Caco-2 (cell line): ENCODE measurements at regions not wholly inside any gene's neighbourhood (a gene's known extent, or its start where the extent isn't known, plus 50 kb on each side); places are given as distances from the start of the nearest gene placed in this dataset.

Experiments used
- BruUV-seq: library from RNA; stranded (reverse); fragments of 400-500 nt; replicated peaks from 2 replicates; lab custom pipeline; 2021; lab: Mats Ljungman, UMichigan
- CTCF ChIA-PET: fragments of 300-600 bp; sonication (Branson Sonifier 250); formaldehyde crosslinking; loops from one replicate; lab custom pipeline; 2022; ENCODE audit warnings: antibody characterized with exemption; lab: Charles Lee
- POLR2A ChIA-PET: fragments of 300-600 bp; sonication (Branson Sonifier 250); formaldehyde crosslinking; loops from one replicate; lab custom pipeline; 2022; ENCODE audit warnings: antibody characterized with exemption; lab: Charles Lee
- DNase-seq, 2 experiments: peaks; one replicate each; pipeline versions ENCODE4 v3.0.0 to v3.0.0-alpha.2; 2020 to 2022
- H3K27me3 ChIP-seq: replicated peaks from 2 replicates; pipeline ENCODE4 v1.6.0; 2011; ENCODE audit warnings: low read length; ENCODE audit not compliant: control insufficient read depth, insufficient read depth
- H3K36me3 ChIP-seq: 2 replicates; pipeline ENCODE4 v1.5.1; 2011; ENCODE audit warnings: low read length; ENCODE audit not compliant: control insufficient read depth, insufficient read depth
- H3K4me1 ChIP-seq: fragments of 250-450 bp; sonication (Bioruptor Pico); 2 replicates; pipeline ENCODE4 v1.5.1; 2020; ENCODE audit warnings: mild to moderate bottlenecking
- H3K4me3 ChIP-seq: 2 replicates; pipeline ENCODE4 v1.5.1; 2011; ENCODE audit warnings: low read depth, mild to moderate bottlenecking, control low read depth, low read length
- H3K9me3 ChIP-seq: fragments of 250-450 bp; sonication (Bioruptor Pico); 2 replicates; pipeline ENCODE4 v1.5.1; 2020; ENCODE audit warnings: mild to moderate bottlenecking, moderate library complexity
- H3K27ac Mint-ChIP-seq: one replicate; pipeline ENCODE4 v1.8.0; 2022; ENCODE audit warnings: mixed read lengths; ENCODE audit not compliant: unreplicated experiment
- H3K27me3 Mint-ChIP-seq: one replicate; pipeline ENCODE4 v1.8.0; 2022; ENCODE audit warnings: mixed read lengths; ENCODE audit not compliant: insufficient read depth, unreplicated experiment
- H3K36me3 Mint-ChIP-seq: one replicate; pipeline ENCODE4 v1.8.0; 2022; ENCODE audit warnings: mild to moderate bottlenecking, mixed read lengths; ENCODE audit not compliant: insufficient read depth, unreplicated experiment
- H3K4me1 Mint-ChIP-seq: one replicate; pipeline ENCODE4 v1.8.0; 2022; ENCODE audit warnings: low read depth, mixed read lengths; ENCODE audit not compliant: unreplicated experiment
- H3K4me3 Mint-ChIP-seq: one replicate; pipeline ENCODE4 v1.8.0; 2022; ENCODE audit warnings: mild to moderate bottlenecking, moderate library complexity, mixed read lengths; ENCODE audit not compliant: unreplicated experiment
- H3K9me3 Mint-ChIP-seq: one replicate; pipeline ENCODE4 v1.8.0; 2022; ENCODE audit warnings: mixed read lengths; ENCODE audit not compliant: unreplicated experiment
- intact Hi-C: fragments of 100-400 bp; cut with micrococcal nuclease; formaldehyde crosslinking; loops from one replicate; pipeline ENCODE4 v1.10.0; 2022; ENCODE audit not compliant: unreplicated experiment
- TF ChIP-seq, protein P1 (sequence below), 2 experiments: fragments of 200-600 bp in 1 of 2; IDR thresholded peaks; 1 replicate in 1 of 2; 2 replicates in 1 of 2; pipeline versions ENCODE4 v1.5.1 to v1.8.0; 2011 to 2022; ENCODE audit warnings: antibody characterized with exemption in 1 of 2, control low read depth in 1 of 2, inconsistent platforms in 1 of 2, low read depth in 1 of 2, low read length in 1 of 2, mild to moderate bottlenecking in 1 of 2, moderate library complexity in 1 of 2; ENCODE audit not compliant: insufficient read depth in 1 of 2, severe bottlenecking in 1 of 2, unreplicated experiment in 1 of 2

DNA sequence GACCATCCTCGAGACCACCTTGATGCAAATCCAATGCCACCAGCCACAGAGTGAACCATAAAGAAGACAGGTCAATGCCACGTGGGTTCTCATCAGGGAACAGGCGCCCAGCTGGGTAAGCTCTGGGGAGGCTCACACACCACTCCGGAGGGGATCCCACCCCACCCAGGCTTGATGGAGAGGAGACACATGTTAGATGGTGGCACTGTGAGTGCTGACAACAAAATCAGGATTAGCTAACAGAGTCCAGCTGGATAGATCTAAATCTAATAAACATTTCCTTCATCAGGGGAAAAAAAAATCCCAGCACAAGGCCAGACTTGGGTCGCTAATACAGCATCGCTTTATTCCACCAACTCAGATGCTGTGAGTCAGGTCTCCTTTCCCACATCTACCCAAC, 132.2 kb upstream of the TNR start:
- ChIA-PET CTCF (no interaction called here), POLR2A (no interaction called here)
- TF ChIP-seq, protein P1, sequence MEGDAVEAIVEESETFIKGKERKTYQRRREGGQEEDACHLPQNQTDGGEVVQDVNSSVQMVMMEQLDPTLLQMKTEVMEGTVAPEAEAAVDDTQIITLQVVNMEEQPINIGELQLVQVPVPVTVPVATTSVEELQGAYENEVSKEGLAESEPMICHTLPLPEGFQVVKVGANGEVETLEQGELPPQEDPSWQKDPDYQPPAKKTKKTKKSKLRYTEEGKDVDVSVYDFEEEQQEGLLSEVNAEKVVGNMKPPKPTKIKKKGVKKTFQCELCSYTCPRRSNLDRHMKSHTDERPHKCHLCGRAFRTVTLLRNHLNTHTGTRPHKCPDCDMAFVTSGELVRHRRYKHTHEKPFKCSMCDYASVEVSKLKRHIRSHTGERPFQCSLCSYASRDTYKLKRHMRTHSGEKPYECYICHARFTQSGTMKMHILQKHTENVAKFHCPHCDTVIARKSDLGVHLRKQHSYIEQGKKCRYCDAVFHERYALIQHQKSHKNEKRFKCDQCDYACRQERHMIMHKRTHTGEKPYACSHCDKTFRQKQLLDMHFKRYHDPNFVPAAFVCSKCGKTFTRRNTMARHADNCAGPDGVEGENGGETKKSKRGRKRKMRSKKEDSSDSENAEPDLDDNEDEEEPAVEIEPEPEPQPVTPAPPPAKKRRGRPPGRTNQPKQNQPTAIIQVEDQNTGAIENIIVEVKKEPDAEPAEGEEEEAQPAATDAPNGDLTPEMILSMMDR (IDR thresholded peaks at IDR 0.05; ENCODE audit: insufficient read depth in 1 of 2, low read depth in 1 of 2, low read length in 1 of 2, severe bottlenecking in 1 of 2, unreplicated experiment in 1 of 2): no peak
- Mint-ChIP-seq H3K27me3 (no peaks in the 10 kb centered on the region), H3K4me1 (no peaks in the 10 kb centered on the region), H3K4me3 (no peak overlapping the region), H3K36me3 (no peaks in the 10 kb centered on the region), H3K9me3 (no peaks in the 10 kb centered on the region), H3K27ac (no peak overlapping the region)
- no TSS peak for BruUV-seq
- intact Hi-C loops: no loop called here
- H3K9me3 ChIP-seq: no peaks in the 10 kb centered on the region
- H3K4me3 ChIP-seq: no peak overlapping the region
- H3K27me3 ChIP-seq: no peaks in the 10 kb centered on the region
- H3K36me3 ChIP-seq: no peaks in the 10 kb centered on the region
- H3K4me1 ChIP-seq: 0 out of 2 replicates have a peak, but pooled peaks cover 4% of the 10 kb centered on the region
- no peak for DNase-seq

DNA sequence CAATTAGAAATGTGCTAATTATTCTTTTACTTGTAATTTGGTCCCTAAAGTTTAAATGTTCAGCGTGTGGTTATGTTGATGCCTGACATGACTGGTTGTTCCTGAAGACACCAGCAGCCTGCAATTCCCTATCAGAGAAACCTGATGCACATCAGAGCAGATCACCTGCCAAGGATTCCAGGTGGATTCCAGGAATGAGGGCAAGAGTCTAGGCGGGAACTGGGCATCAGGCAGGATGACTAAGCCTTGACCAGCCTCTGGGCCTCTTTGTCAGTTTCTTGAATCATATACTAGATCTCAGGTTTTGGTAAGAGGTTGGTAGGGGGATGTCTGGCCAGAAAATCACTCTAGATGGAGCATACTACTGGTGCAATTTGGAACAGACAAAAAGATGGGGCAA, 130.7 kb upstream of the TNR start:
- TF ChIP-seq, protein P1 (IDR thresholded peaks at IDR 0.05; ENCODE audit: insufficient read depth in 1 of 2, low read depth in 1 of 2, low read length in 1 of 2, severe bottlenecking in 1 of 2, unreplicated experiment in 1 of 2): no peak
- H3K4me3 Mint-ChIP-seq: no peak overlapping the region
- BruUV-seq: no TSS peak
- POLR2A ChIA-PET: no interaction called here
- H3K27me3 Mint-ChIP-seq: no peaks in the 10 kb centered on the region
- no peak for DNase-seq
- Histone ChIP-seq H3K36me3 (no peaks in the 10 kb centered on the region), H3K9me3 (no peaks in the 10 kb centered on the region), H3K27me3 (no peaks in the 10 kb centered on the region), H3K4me1 (0 out of 2 replicates have a peak, but pooled peaks cover 4% of the 10 kb centered on the region), H3K4me3 (no peak overlapping the region)
- intact Hi-C loops: no loop called here
- no peaks in the 10 kb centered on the region for H3K9me3 Mint-ChIP-seq
- no peaks in the 10 kb centered on the region for H3K4me1 Mint-ChIP-seq
- H3K36me3 Mint-ChIP-seq: no peaks in the 10 kb centered on the region
- H3K27ac Mint-ChIP-seq: no peak overlapping the region
- CTCF ChIA-PET: no interaction called here

DNA sequence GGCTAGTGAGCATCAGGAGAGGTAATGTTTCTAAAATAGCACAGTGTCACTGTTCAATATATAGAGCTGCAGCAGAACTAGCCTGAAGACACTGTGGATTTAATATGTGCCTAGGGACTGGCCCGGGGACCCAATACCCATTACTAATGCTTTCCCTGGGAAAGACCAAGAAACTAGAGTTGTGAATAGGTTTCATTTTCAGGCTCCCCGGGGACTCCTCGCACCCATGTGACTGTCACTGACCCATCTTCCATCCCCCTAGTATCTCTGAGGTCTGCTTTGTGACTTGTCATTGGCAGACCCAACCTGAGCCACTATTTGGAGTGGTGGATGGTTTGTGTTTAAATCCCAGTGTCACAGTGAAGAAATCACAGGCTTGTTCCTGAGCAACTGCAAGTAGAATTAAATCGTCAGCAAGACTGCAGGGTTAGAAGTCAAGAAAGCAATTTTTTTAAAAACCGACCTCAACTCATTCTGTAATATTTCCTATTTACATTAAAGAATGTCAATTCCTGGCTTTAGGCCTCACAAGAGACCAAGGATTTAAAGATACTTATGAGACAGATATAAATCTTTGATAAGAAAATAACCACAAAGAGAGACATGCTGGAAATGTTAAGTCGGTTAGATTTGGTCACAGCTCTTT, 130.0 kb upstream of the TNR start:
- intact Hi-C loops: no loop called here
- POLR2A ChIA-PET: no interaction called here
- H3K9me3 ChIP-seq: no peaks in the 10 kb centered on the region
- no peaks in the 10 kb centered on the region for H3K4me1 ChIP-seq
- H3K4me3 ChIP-seq: no peak overlapping the region
- H3K4me3 Mint-ChIP-seq: no peak overlapping the region
- CTCF ChIA-PET: no interaction called here
- TF ChIP-seq, protein P1 (IDR thresholded peaks at IDR 0.05; ENCODE audit: insufficient read depth in 1 of 2, low read depth in 1 of 2, low read length in 1 of 2, severe bottlenecking in 1 of 2, unreplicated experiment in 1 of 2): no peak
- no peaks in the 10 kb centered on the region for H3K9me3 Mint-ChIP-seq
- H3K36me3 Mint-ChIP-seq: no peaks in the 10 kb centered on the region
- H3K27me3 Mint-ChIP-seq: no peaks in the 10 kb centered on the region
- DNase-seq: no peak
- BruUV-seq: no TSS peak
- no peak overlapping the region for H3K27ac Mint-ChIP-seq
- H3K27me3 ChIP-seq: no peaks in the 10 kb centered on the region
- no peaks in the 10 kb centered on the region for H3K36me3 ChIP-seq
- H3K4me1 Mint-ChIP-seq: no peaks in the 10 kb centered on the region
